Vagina (tissue), 2 donors: ENCODE measurements at regions not wholly inside any gene's neighbourhood (a gene's known extent, or its start where the extent isn't known, plus 50 kb on each side); places are given as distances from the start of the nearest gene placed in this dataset.

Experiments used
- DNase-seq, 2 donors: peaks; one replicate each; pipeline ENCODE4 v3.0.0-alpha.2; 2017; ENCODE audit errors: extremely low spot score in 2 of 2
- H3K27ac ChIP-seq: fragments of 200-600 bp; sonication (generic); one replicate; pipeline ENCODE4 v1.5.1; 2019
- H3K27me3 ChIP-seq: fragments of 200-600 bp; sonication (generic); one replicate; pipeline ENCODE4 v1.5.1; 2019
- H3K36me3 ChIP-seq, 2 donors: fragments of 200-600 bp; sonication (generic); one replicate each; pipeline ENCODE4 v1.5.1; 2017 to 2019
- H3K4me1 ChIP-seq: fragments of 200-600 bp; sonication (generic); one replicate; pipeline ENCODE4 v1.5.1; 2019
- H3K4me3 ChIP-seq, 2 donors: fragments of 200-600 bp; sonication (generic); 1 replicate in 1 of 2; 2 replicates in 1 of 2; pipeline ENCODE4 v1.5.1; 2016 to 2019
- H3K9me3 ChIP-seq: fragments of 200-600 bp; sonication (generic); one replicate; pipeline ENCODE4 v1.5.1; 2019
- CTCF ChIP-seq, 3 experiments: fragments of 450-650 bp in 2 of 3; fragments of 200-600 bp in 1 of 3; sonication (generic) in 1 of 3; IDR thresholded peaks; one replicate each; pipeline ENCODE4 v1.5.1; 2017 to 2019; ENCODE audit warnings: antibody characterized with exemption in 3 of 3, mild to moderate bottlenecking in 2 of 3, moderate library complexity in 2 of 3
- POLR2A ChIP-seq, 2 donors: fragments of 450-650 bp; IDR thresholded peaks; one replicate each; pipeline ENCODE4 v1.6.1; 2017; ENCODE audit warnings: antibody characterized with exemption in 2 of 2, mild to moderate bottlenecking in 2 of 2, moderate library complexity in 2 of 2
- POLR2AphosphoS5 ChIP-seq, 2 donors: sonication (generic); formaldehyde crosslinking; IDR thresholded peaks; one replicate each; pipeline ENCODE4 v1.9.0; 2017; ENCODE audit warnings: antibody characterized with exemption in 2 of 2, mild to moderate bottlenecking in 2 of 2, low read depth in 1 of 2; ENCODE audit not compliant: insufficient read depth in 1 of 2
- intact Hi-C: fragments of 100-400 bp; cut with DNase I; formaldehyde crosslinking; loops from one replicate; pipeline ENCODE4 v1.15.1; 2023

- H3K4me3 ChIP-seq: no peak overlapping the region
- H3K4me1 ChIP-seq: no peaks in the 10 kb centered on the region
- no peaks in the 10 kb centered on the region for H3K9me3 ChIP-seq
- no peaks in the 10 kb centered on the region for H3K27me3 ChIP-seq
- H3K27ac ChIP-seq: no peak overlapping the region
- TF ChIP-seq POLR2A (IDR thresholded peaks at IDR 0.05): no peak
- no peak for TF ChIP-seq POLR2AphosphoS5 (IDR thresholded peaks at IDR 0.05; ENCODE audit: insufficient read depth in 1 of 2, low read depth in 1 of 2)
- no peak for TF ChIP-seq CTCF (IDR thresholded peaks at IDR 0.05)
- no peak for DNase-seq
- intact Hi-C loops: no loop called here
- no peaks in the 10 kb centered on the region for H3K36me3 ChIP-seq
Measured at GRCh38 chr2:217207699-217208010, 347.8 kb upstream of the TNP1 start.

- Histone ChIP-seq H3K4me1 (no peaks in the 10 kb centered on the region), H3K9me3 (no peaks in the 10 kb centered on the region), H3K27ac (no peak overlapping the region), H3K27me3 (no peaks in the 10 kb centered on the region), H3K4me3 (no peak overlapping the region), H3K36me3 (no peaks in the 10 kb centered on the region)
- no peak for DNase-seq
- intact Hi-C loops: no loop called here
- no peak for TF ChIP-seq CTCF (IDR thresholded peaks at IDR 0.05)
- TF ChIP-seq POLR2A (IDR thresholded peaks at IDR 0.05): no peak
- TF ChIP-seq POLR2AphosphoS5 (IDR thresholded peaks at IDR 0.05; ENCODE audit: insufficient read depth in 1 of 2, low read depth in 1 of 2): no peak
Measured at GRCh38 chr2:217206907-217207698, 347.2 kb upstream of the TNP1 start.

- no peak overlapping the region for H3K4me3 ChIP-seq
- intact Hi-C loops: no loop called here
Measured at GRCh38 chr2:217206016-217206725, 346.3 kb upstream of the TNP1 start.

GRCh38 chr2:217204358-217204757, 344.5 kb upstream of the TNP1 start:
- Histone ChIP-seq H3K36me3 (no peaks in the 10 kb centered on the region), H3K27ac (no peak overlapping the region), H3K4me3 (no peak overlapping the region), H3K27me3 (no peaks in the 10 kb centered on the region), H3K9me3 (no peaks in the 10 kb centered on the region), H3K4me1 (no peaks in the 10 kb centered on the region)
- TF ChIP-seq CTCF (IDR thresholded peaks at IDR 0.05) (no peak), POLR2A (IDR thresholded peaks at IDR 0.05) (no peak), POLR2AphosphoS5 (IDR thresholded peaks at IDR 0.05; ENCODE audit: insufficient read depth in 1 of 2, low read depth in 1 of 2) (no peak)
- intact Hi-C loops: no loop called here
- no peak for DNase-seq

More at GRCh38 chr2:217206016-217206725, 346.3 kb upstream of the TNP1 start:
- H3K9me3 ChIP-seq: no peaks in the 10 kb centered on the region
- H3K27ac ChIP-seq: no peak overlapping the region
- no peaks in the 10 kb centered on the region for H3K36me3 ChIP-seq
- no peaks in the 10 kb centered on the region for H3K27me3 ChIP-seq
- no peak for TF ChIP-seq CTCF (IDR thresholded peaks at IDR 0.05)
- no peak for TF ChIP-seq POLR2AphosphoS5 (IDR thresholded peaks at IDR 0.05; ENCODE audit: insufficient read depth in 1 of 2, low read depth in 1 of 2)
- no peak for TF ChIP-seq POLR2A (IDR thresholded peaks at IDR 0.05)
- H3K4me1 ChIP-seq: no peaks in the 10 kb centered on the region
- DNase-seq: no peak

GRCh38 chr2:217203086-217203485, 343.2 kb upstream of the TNP1 start:
- intact Hi-C loops: no loop called here
- no peaks in the 10 kb centered on the region for H3K36me3 ChIP-seq
- TF ChIP-seq CTCF (IDR thresholded peaks at IDR 0.05) (no peak), POLR2AphosphoS5 (IDR thresholded peaks at IDR 0.05; ENCODE audit: insufficient read depth in 1 of 2, low read depth in 1 of 2) (no peak), POLR2A (IDR thresholded peaks at IDR 0.05) (no peak)
- DNase-seq: no peak
- H3K27ac ChIP-seq: no peak overlapping the region
- H3K27me3 ChIP-seq: no peaks in the 10 kb centered on the region
- no peak overlapping the region for H3K4me3 ChIP-seq
- no peaks in the 10 kb centered on the region for H3K9me3 ChIP-seq
- H3K4me1 ChIP-seq: no peaks in the 10 kb centered on the region
